A549 (cell line): ENCODE measurements at regions not wholly inside any gene's neighbourhood (a gene's known extent, or its start where the extent isn't known, plus 50 kb on each side); places are given as distances from the start of the nearest gene placed in this dataset.

ENCODE experiments used
- CHD2 ChIP-seq: fragments of 150-350 bp; IDR thresholded peaks from 2 replicates; pipeline ENCODE4 v1.6.1; 2014; ENCODE audit warnings: low read length; ENCODE audit not compliant: partially characterized antibody
- EP300 ChIP-seq, 2 experiments: fragments of >200 bp; sonication (Bioruptor Twin); formaldehyde crosslinking; IDR thresholded peaks; 2 replicates in 1 of 2; 3 replicates in 1 of 2; pipeline ENCODE4 v1.6.1; 2016 to 2017
- ESRRA ChIP-seq: fragments of 150-350 bp; IDR thresholded peaks from 2 replicates; pipeline ENCODE4 v1.6.1; 2014; ENCODE audit warnings: mild to moderate bottlenecking, low read length, borderline replicate concordance
- HES2 ChIP-seq: fragments of >200 bp; sonication (Bioruptor Twin); formaldehyde crosslinking; IDR thresholded peaks from 2 replicates; pipeline ENCODE4 v1.6.1; 2016
- JUN ChIP-seq, 2 experiments: fragments of >200 bp; sonication (Bioruptor Twin); formaldehyde crosslinking; IDR thresholded peaks; 2 replicates in 1 of 2; 3 replicates in 1 of 2; pipeline ENCODE4 v1.6.1; 2016 to 2017
- MAX ChIP-seq: IDR thresholded peaks from 2 replicates; pipeline ENCODE4 v1.6.1; 2012
- PHF8 ChIP-seq: fragments of 200-600 bp; sonication (generic); IDR thresholded peaks from 2 replicates; pipeline ENCODE4 v1.6.1; 2016; ENCODE audit warnings: low read depth, mild to moderate bottlenecking, antibody characterized with exemption, moderate library complexity, borderline replicate concordance
- POLR2A ChIP-seq: IDR thresholded peaks from 2 replicates; pipeline ENCODE4 v1.6.1; 2012; ENCODE audit warnings: mild to moderate bottlenecking, low read length
- RAD21 ChIP-seq, 2 experiments: fragments of >200 bp in 1 of 2; sonication (Bioruptor Twin) in 1 of 2; formaldehyde crosslinking in 1 of 2; IDR thresholded peaks in 1 of 2; conservative IDR thresholded peaks in 1 of 2; 2 replicates in 1 of 2; 3 replicates in 1 of 2; pipeline ENCODE4 v1.6.1; 2012 to 2018; ENCODE audit warnings: inconsistent platforms in 1 of 2
- RCOR1 ChIP-seq: fragments of 150-350 bp; IDR thresholded peaks from 2 replicates; pipeline ENCODE4 v1.6.1; 2014; ENCODE audit warnings: antibody characterized with exemption, low read length, low read depth
- REST ChIP-seq: fragments of 200-600 bp; sonication (generic); IDR thresholded peaks from 2 replicates; pipeline ENCODE4 v1.6.1; 2016; ENCODE audit warnings: antibody characterized with exemption, mild to moderate bottlenecking, moderate library complexity
- ZFP36 ChIP-seq: fragments of 450-650 bp; IDR thresholded peaks from 2 replicates; pipeline ENCODE4 v1.6.1; 2014; ENCODE audit warnings: borderline replicate concordance; ENCODE audit not compliant: partially characterized antibody
- TF ChIP-seq, protein P1 (sequence below): fragments of >200 bp; sonication (Bioruptor Twin); formaldehyde crosslinking; IDR thresholded peaks from 3 replicates; pipeline ENCODE4 v1.5.1; 2016

DNA sequence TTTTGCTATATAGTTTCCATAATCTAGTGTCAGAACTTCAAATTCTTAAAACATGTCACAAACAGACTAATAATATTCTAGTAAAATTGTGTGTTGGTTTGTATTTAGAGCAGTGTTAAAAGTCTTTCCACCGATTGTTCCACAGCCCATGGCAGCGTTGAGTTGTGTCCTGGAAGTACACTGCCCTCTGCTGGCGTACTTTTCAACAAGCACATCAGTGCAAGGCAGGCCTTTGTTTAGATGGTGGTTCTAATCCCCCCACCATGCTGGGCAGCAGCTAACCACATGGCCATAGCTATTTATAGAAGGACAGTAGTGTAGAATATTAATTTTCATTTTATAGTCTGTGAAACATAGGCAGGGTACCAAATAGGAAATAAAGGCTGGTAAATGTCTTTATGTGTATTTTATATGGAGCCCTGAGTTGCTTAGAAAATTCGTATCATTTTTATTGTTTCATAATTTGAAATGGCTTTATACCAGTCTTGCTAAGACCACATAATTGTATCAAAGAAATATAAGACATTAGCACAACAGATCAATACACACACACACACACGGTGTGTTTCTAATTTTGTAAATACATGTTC lies 235.4 kb downstream of the SEC23A start:
- TF ChIP-seq EP300 (IDR thresholded peaks at IDR 0.05), result no peak
- TF ChIP-seq CHD2, result no peak
- no peak for TF ChIP-seq POLR2A
- TF ChIP-seq RAD21 (conservative IDR thresholded peaks at IDR 0.05 in 1 of 2, IDR thresholded peaks at IDR 0.05 in 1 of 2), result peak; percentile 76 to 83
- TF ChIP-seq, protein P1, sequence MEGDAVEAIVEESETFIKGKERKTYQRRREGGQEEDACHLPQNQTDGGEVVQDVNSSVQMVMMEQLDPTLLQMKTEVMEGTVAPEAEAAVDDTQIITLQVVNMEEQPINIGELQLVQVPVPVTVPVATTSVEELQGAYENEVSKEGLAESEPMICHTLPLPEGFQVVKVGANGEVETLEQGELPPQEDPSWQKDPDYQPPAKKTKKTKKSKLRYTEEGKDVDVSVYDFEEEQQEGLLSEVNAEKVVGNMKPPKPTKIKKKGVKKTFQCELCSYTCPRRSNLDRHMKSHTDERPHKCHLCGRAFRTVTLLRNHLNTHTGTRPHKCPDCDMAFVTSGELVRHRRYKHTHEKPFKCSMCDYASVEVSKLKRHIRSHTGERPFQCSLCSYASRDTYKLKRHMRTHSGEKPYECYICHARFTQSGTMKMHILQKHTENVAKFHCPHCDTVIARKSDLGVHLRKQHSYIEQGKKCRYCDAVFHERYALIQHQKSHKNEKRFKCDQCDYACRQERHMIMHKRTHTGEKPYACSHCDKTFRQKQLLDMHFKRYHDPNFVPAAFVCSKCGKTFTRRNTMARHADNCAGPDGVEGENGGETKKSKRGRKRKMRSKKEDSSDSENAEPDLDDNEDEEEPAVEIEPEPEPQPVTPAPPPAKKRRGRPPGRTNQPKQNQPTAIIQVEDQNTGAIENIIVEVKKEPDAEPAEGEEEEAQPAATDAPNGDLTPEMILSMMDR, result peak; percentile 81
- TF ChIP-seq REST, result no peak
- TF ChIP-seq MAX, result no peak
- no peak for TF ChIP-seq JUN (IDR thresholded peaks at IDR 0.05)
- TF ChIP-seq PHF8, result no peak
- TF ChIP-seq HES2, result no peak
- no peak for TF ChIP-seq RCOR1
- no peak for TF ChIP-seq ZFP36
- no peak for TF ChIP-seq ESRRA
